ENCODE measurements at regions not wholly inside any gene's neighbourhood (a gene's known extent, or its start where the extent isn't known, plus 50 kb on each side); places are given as distances from the start of the nearest gene placed in this dataset.

DNA sequence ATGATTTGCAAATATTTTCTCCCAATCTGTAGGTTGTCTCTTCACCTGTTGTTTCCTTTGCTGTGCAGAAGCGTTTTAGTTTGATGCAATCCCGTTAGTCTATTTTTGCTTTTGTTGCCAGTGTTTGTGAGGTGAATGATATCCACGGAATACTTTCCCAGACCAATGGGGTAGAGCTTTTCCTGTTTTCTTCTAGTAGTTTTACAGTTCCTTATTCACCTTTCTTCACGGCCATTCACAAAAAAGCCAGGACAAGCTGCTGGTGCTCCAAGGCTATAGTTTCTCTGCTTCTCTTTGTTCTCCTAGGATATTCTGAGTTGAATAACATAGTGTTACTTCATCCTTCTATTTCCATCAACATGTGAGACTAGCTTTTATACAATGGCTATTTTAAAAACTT is 98.7 kb downstream of the UTP18 start:
- TF ChIP-seq, protein P1, sequence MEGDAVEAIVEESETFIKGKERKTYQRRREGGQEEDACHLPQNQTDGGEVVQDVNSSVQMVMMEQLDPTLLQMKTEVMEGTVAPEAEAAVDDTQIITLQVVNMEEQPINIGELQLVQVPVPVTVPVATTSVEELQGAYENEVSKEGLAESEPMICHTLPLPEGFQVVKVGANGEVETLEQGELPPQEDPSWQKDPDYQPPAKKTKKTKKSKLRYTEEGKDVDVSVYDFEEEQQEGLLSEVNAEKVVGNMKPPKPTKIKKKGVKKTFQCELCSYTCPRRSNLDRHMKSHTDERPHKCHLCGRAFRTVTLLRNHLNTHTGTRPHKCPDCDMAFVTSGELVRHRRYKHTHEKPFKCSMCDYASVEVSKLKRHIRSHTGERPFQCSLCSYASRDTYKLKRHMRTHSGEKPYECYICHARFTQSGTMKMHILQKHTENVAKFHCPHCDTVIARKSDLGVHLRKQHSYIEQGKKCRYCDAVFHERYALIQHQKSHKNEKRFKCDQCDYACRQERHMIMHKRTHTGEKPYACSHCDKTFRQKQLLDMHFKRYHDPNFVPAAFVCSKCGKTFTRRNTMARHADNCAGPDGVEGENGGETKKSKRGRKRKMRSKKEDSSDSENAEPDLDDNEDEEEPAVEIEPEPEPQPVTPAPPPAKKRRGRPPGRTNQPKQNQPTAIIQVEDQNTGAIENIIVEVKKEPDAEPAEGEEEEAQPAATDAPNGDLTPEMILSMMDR (IDR thresholded peaks at IDR 0.05): no peak
- no peak for TF ChIP-seq POLR2A (IDR thresholded peaks at IDR 0.05)

All from uterus (tissue), 2 donors.